Neural progenitor cell (in vitro differentiated cells): ENCODE measurements at regions not wholly inside any gene's neighbourhood (a gene's known extent, or its start where the extent isn't known, plus 50 kb on each side); places are given as distances from the start of the nearest gene placed in this dataset.

Experiments used
- DNase-seq: peaks from one replicate; pipeline ENCODE4 v3.0.0-alpha.2; 2016; ENCODE audit warnings: low spot score
- H2AFZ ChIP-seq: fragments of 200-600 bp; sonication (generic); replicated peaks from 2 replicates; pipeline ENCODE4 v1.6.1; 2016; ENCODE audit warnings: antibody characterized with exemption
- H3F3A ChIP-seq: fragments of 200-600 bp; sonication (generic); 2 replicates; pipeline ENCODE4 v1.6.1; 2016; ENCODE audit warnings: antibody characterized with exemption, low read depth
- H3K27ac ChIP-seq: fragments of 200-600 bp; sonication (generic); 2 replicates; pipeline ENCODE4 v1.5.1; 2016; ENCODE audit warnings: mild to moderate bottlenecking
- H3K27me3 ChIP-seq: fragments of 200-600 bp; sonication (generic); 2 replicates; pipeline ENCODE4 v1.6.1; 2016; ENCODE audit warnings: mild to moderate bottlenecking, moderate library complexity
- H3K36me3 ChIP-seq: fragments of 200-600 bp; sonication (generic); 2 replicates; pipeline ENCODE4 v1.5.1; 2016
- H3K4me1 ChIP-seq: fragments of 200-600 bp; sonication (generic); 2 replicates; pipeline ENCODE4 v1.6.1; 2016; ENCODE audit warnings: mixed run types
- H3K4me2 ChIP-seq: fragments of 200-600 bp; sonication (generic); 2 replicates; pipeline ENCODE4 v1.6.1; 2016
- H3K4me3 ChIP-seq: fragments of 200-600 bp; sonication (generic); 2 replicates; pipeline ENCODE4 v1.5.1; 2016
- H3K79me2 ChIP-seq: fragments of 200-600 bp; sonication (generic); 2 replicates; pipeline ENCODE4 v1.6.1; 2016; ENCODE audit warnings: low read depth
- H3K9ac ChIP-seq: fragments of 200-600 bp; sonication (generic); 2 replicates; pipeline ENCODE4 v1.6.1; 2016
- H3K9me3 ChIP-seq: fragments of 200-600 bp; sonication (generic); 2 replicates; pipeline ENCODE4 v1.5.1; 2016; ENCODE audit warnings: low read depth
- H4K20me1 ChIP-seq: fragments of 200-600 bp; sonication (generic); 2 replicates; pipeline ENCODE4 v1.6.1; 2016; ENCODE audit warnings: low read depth
- H3K27ac Mint-ChIP-seq: 3 replicates; pipeline ENCODE4 v1.8.0; 2021; ENCODE audit warnings: mixed read lengths
- H3K27me3 Mint-ChIP-seq: 2 replicates; pipeline ENCODE4 v1.8.0; 2022; ENCODE audit warnings: low read depth, mild to moderate bottlenecking, inconsistent platforms, moderate library complexity, mixed read lengths; ENCODE audit not compliant: insufficient read depth
- H3K36me3 Mint-ChIP-seq: 3 replicates; pipeline ENCODE4 v1.8.0; 2021; ENCODE audit warnings: mixed read lengths
- H3K4me1 Mint-ChIP-seq: 3 replicates; pipeline ENCODE4 v1.8.0; 2021; ENCODE audit warnings: mixed read lengths
- H3K4me3 Mint-ChIP-seq: 3 replicates; pipeline ENCODE4 v1.8.0; 2021; ENCODE audit warnings: mild to moderate bottlenecking, moderate library complexity, mixed read lengths
- H3K9me3 Mint-ChIP-seq: 3 replicates; pipeline ENCODE4 v1.8.0; 2020; ENCODE audit warnings: mixed read lengths
- CTCF ChIP-seq: fragments of 200-600 bp; sonication (generic); IDR thresholded peaks from 2 replicates; pipeline ENCODE4 v1.5.1; 2017; ENCODE audit warnings: antibody characterized with exemption, mild to moderate bottlenecking
- EZH2 ChIP-seq: fragments of 200-600 bp; sonication (generic); IDR thresholded peaks from 2 replicates; pipeline ENCODE4 v1.6.1; 2017; ENCODE audit warnings: antibody characterized with exemption, mild to moderate bottlenecking, moderate library complexity
- EZH2phosphoT487 ChIP-seq: fragments of 200-600 bp; sonication (generic); IDR thresholded peaks from 2 replicates; pipeline ENCODE4 v1.6.1; 2017; ENCODE audit warnings: antibody characterized with exemption

GRCh38 chr13:81283062-81283461 lies 942.1 kb upstream of the SPRY2 start:
- Histone ChIP-seq H3K36me3 (no peaks in the 10 kb centered on the region), H2AFZ (no peak overlapping the region), H3K4me3 (no peak overlapping the region), H3K9ac (no peak overlapping the region), H3K9me3 (no peaks in the 10 kb centered on the region), H3K4me2 (no peak overlapping the region), H4K20me1 (no peaks in the 10 kb centered on the region), H3K27ac (no peak overlapping the region), H3K4me1 (no peaks in the 10 kb centered on the region), H3F3A (no peaks in the 10 kb centered on the region), H3K27me3 (no peaks in the 10 kb centered on the region), H3K79me2 (no peaks in the 10 kb centered on the region)
- Mint-ChIP-seq H3K4me3 (no peak overlapping the region), H3K36me3 (no peaks in the 10 kb centered on the region), H3K4me1 (peaks cover 7% of the 10 kb centered on the region), H3K27me3 (peaks cover 2% of the 10 kb centered on the region), H3K27ac (no peak overlapping the region), H3K9me3 (no peaks in the 10 kb centered on the region)
- TF ChIP-seq EZH2, result no peak
- no peak for TF ChIP-seq EZH2phosphoT487
- TF ChIP-seq CTCF, result no peak
- no peak for DNase-seq

GRCh38 chr13:81275666-81276258 lies 934.8 kb upstream of the SPRY2 start:
- TF ChIP-seq EZH2, result no peak
- no peak for TF ChIP-seq CTCF
- TF ChIP-seq EZH2phosphoT487, result no peak
- DNase-seq, result no peak
- Histone ChIP-seq H3K4me2 (no peak overlapping the region), H3K27ac (no peak overlapping the region), H3K4me1 (no peaks in the 10 kb centered on the region), H3F3A (no peaks in the 10 kb centered on the region), H4K20me1 (no peaks in the 10 kb centered on the region), H3K27me3 (no peaks in the 10 kb centered on the region), H3K9me3 (no peaks in the 10 kb centered on the region), H3K79me2 (no peaks in the 10 kb centered on the region), H3K36me3 (no peaks in the 10 kb centered on the region), H2AFZ (no peak overlapping the region), H3K9ac (no peak overlapping the region), H3K4me3 (no peak overlapping the region)
- peaks cover 3% of the 10 kb centered on the region for H3K27me3 Mint-ChIP-seq
- H3K36me3 Mint-ChIP-seq, result no peaks in the 10 kb centered on the region
- H3K27ac Mint-ChIP-seq, result no peak overlapping the region
- peaks cover 17% of the 10 kb centered on the region for H3K9me3 Mint-ChIP-seq
- H3K4me3 Mint-ChIP-seq, result no peak overlapping the region
- H3K4me1 Mint-ChIP-seq, result no peaks in the 10 kb centered on the region

- DNase-seq, result no peak
- no peak overlapping the region for H3K9ac ChIP-seq
- Mint-ChIP-seq H3K27me3 (peaks cover 3% of the 10 kb centered on the region), H3K4me1 (no peaks in the 10 kb centered on the region), H3K4me3 (no peak overlapping the region), H3K9me3 (no peaks in the 10 kb centered on the region), H3K36me3 (no peaks in the 10 kb centered on the region), H3K27ac (no peak overlapping the region)
- TF ChIP-seq CTCF, result no peak
- TF ChIP-seq EZH2, result no peak
- TF ChIP-seq EZH2phosphoT487, result no peak
- H3K79me2 ChIP-seq, result no peaks in the 10 kb centered on the region
- no peaks in the 10 kb centered on the region for H3K27me3 ChIP-seq
- no peak overlapping the region for H3K27ac ChIP-seq
- no peak overlapping the region for H3K4me3 ChIP-seq
- H4K20me1 ChIP-seq, result no peaks in the 10 kb centered on the region
- H3K4me2 ChIP-seq, result no peak overlapping the region
- no peaks in the 10 kb centered on the region for H3F3A ChIP-seq
- H2AFZ ChIP-seq, result no peak overlapping the region
- no peaks in the 10 kb centered on the region for H3K36me3 ChIP-seq
- no peaks in the 10 kb centered on the region for H3K4me1 ChIP-seq
- H3K9me3 ChIP-seq, result no peaks in the 10 kb centered on the region
Measured at GRCh38 chr13:81247711-81248110, 906.8 kb upstream of the SPRY2 start.
